Tibial nerve (tissue), 4 donors: ENCODE measurements at regions not wholly inside any gene's neighbourhood (a gene's known extent, or its start where the extent isn't known, plus 50 kb on each side); places are given as distances from the start of the nearest gene placed in this dataset.

ENCODE experiments used
- DNase-seq, 2 donors: peaks; one replicate each; pipeline ENCODE4 v3.0.0-alpha.2; 2019; ENCODE audit warnings: low spot score in 2 of 2
- H3K27ac ChIP-seq, 4 donors: fragments of 200-600 bp; sonication (generic) in 3 of 4; one replicate each; pipeline ENCODE4 v1.5.1; 2017 to 2019; ENCODE audit warnings: mild to moderate bottlenecking in 1 of 4
- H3K27me3 ChIP-seq, 2 donors: fragments of 200-600 bp; sonication (generic) in 1 of 2; one replicate each; pipeline versions ENCODE4 v1.5.1 to v1.6.0; 2017 to 2019
- H3K36me3 ChIP-seq, 3 donors: fragments of 200-600 bp; sonication (generic); one replicate each; pipeline ENCODE4 v1.5.1; 2018 to 2019
- H3K4me1 ChIP-seq, 4 donors: fragments of 200-600 bp; sonication (generic) in 3 of 4; one replicate each; pipeline ENCODE4 v1.5.1; 2017 to 2019
- H3K4me3 ChIP-seq, 4 donors: fragments of 200-600 bp; sonication (generic) in 3 of 4; one replicate each; pipeline ENCODE4 v1.5.1; 2017 to 2019; ENCODE audit warnings: mild to moderate bottlenecking in 1 of 4, moderate library complexity in 1 of 4
- H3K9me3 ChIP-seq, 4 donors: fragments of 200-600 bp; sonication (generic) in 3 of 4; one replicate each; pipeline ENCODE4 v1.5.1; 2017 to 2019
- CTCF ChIP-seq, 5 experiments: fragments of 200-600 bp in 3 of 5; fragments of 450-650 bp in 2 of 5; sonication (generic) in 3 of 5; IDR thresholded peaks; one replicate each; pipeline ENCODE4 v1.5.1; 2016 to 2019; ENCODE audit warnings: antibody characterized with exemption in 5 of 5, mild to moderate bottlenecking in 3 of 5, moderate library complexity in 2 of 5
- EP300 ChIP-seq, 2 donors: sonication (generic); formaldehyde crosslinking; IDR thresholded peaks; one replicate each; pipeline ENCODE4 v1.6.1; 2017; ENCODE audit warnings: antibody characterized with exemption in 2 of 2, mild to moderate bottlenecking in 1 of 2
- POLR2A ChIP-seq, 2 donors: fragments of 450-650 bp; IDR thresholded peaks; one replicate each; pipeline ENCODE4 v1.6.1; 2017; ENCODE audit warnings: antibody characterized with exemption in 2 of 2, mild to moderate bottlenecking in 2 of 2, moderate library complexity in 2 of 2
- WGBS, 2 donors: methylation state at CpG; one replicate each; pipeline ENCODE4 v1.1.5; 2018; 5-methylcytosine and 5-hydroxymethylcytosine counted together

DNA sequence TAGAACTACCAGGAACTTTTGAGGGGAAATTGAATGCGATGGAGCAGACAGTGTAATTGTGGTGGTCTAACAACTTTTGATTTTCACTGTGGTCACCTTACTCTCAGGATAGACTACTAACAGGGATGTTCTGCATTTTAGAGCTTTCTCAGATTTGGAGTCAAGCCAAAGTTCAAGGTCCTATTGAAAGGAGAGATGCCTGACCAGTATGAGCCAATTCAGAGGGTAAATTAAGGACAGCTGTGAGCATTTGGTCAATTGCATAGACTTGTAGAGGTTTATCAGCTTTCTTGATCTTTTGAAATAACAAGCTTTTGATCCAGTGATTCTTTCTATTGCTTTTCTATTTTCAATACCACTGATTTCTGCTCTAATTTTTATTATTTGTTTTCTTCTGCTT, 1095.7 kb upstream of the CNTNAP5 start:
- Histone ChIP-seq H3K27ac (no peak overlapping the region), H3K27me3 (no peaks in the 10 kb centered on the region), H3K36me3 (no peaks in the 10 kb centered on the region), H3K9me3 (peaks cover 0 to 16% (median 0%) of the 10 kb centered on the region in 4 donors), H3K4me3 (no peak overlapping the region), H3K4me1 (no peaks in the 10 kb centered on the region)
- no peak for TF ChIP-seq POLR2A (IDR thresholded peaks at IDR 0.05)
- no peak for TF ChIP-seq CTCF (IDR thresholded peaks at IDR 0.05)
- no peak for TF ChIP-seq EP300 (IDR thresholded peaks at IDR 0.05)
- 92 to 93% methylated on average over 1 of the region's 1 CpG for WGBS, 2 donors
- no peak for DNase-seq

- 64 to 75% methylated on average over 2 of the region's 2 CpGs for WGBS, 2 donors
- Histone ChIP-seq H3K27ac (no peak overlapping the region), H3K36me3 (no peaks in the 10 kb centered on the region), H3K4me1 (no peaks in the 10 kb centered on the region), H3K27me3 (no peaks in the 10 kb centered on the region), H3K4me3 (no peak overlapping the region), H3K9me3 (no peaks in the 10 kb centered on the region)
- TF ChIP-seq EP300 (IDR thresholded peaks at IDR 0.05) (no peak), POLR2A (IDR thresholded peaks at IDR 0.05) (no peak), CTCF (IDR thresholded peaks at IDR 0.05) (no peak)
- no peak for DNase-seq
These were observed 1089.6 kb upstream of the CNTNAP5 start for GRCh38 chr2:122935506-122935905.

DNA sequence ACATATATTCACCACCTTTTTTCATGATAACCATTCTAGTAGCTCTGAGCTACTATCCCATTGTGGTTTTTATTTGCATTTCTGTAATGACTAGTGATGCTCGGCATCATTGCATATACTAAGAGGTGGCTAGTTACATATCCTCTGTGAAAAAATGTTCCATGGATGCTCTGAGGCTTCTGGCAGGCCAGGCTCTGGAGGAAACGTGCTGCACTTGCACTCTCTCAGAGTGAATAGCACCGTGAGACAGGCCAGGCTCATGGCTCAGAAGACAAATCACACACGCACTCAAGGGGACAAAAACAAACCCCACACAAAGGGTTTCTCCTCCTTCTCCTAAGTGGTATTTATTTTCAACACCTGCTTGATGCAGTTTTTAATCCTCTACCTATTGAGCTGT, 1085.3 kb upstream of the CNTNAP5 start:
- H3K4me3 ChIP-seq = no peak overlapping the region
- no peaks in the 10 kb centered on the region for H3K9me3 ChIP-seq
- DNase-seq = no peak
- no peak overlapping the region for H3K27ac ChIP-seq
- TF ChIP-seq POLR2A (IDR thresholded peaks at IDR 0.05) (no peak), CTCF (IDR thresholded peaks at IDR 0.05) (no peak), EP300 (IDR thresholded peaks at IDR 0.05) (no peak)
- H3K27me3 ChIP-seq = no peaks in the 10 kb centered on the region
- no peaks in the 10 kb centered on the region for H3K4me1 ChIP-seq
- H3K36me3 ChIP-seq = no peaks in the 10 kb centered on the region
- 77 to 83% methylated on average over 4 of the region's 4 CpGs for WGBS, 2 donors

DNA sequence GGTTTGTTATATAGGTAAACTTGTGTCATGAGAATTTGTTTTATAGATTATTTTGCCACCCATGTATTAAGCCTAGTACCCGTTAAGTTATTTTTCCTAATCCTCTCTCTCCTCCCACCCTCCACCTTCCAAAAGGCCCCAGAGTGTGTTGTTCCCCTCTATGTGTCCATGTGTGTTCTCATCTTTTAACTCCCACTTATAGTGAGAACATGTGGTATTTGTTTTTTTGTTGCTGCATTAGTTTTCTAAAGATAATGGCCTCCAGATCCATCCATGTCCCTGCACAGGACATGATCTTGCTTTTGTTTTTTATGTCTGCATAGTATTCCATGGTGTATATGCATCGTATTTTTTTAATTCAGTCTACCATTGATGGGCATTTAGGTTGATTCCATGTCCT, 1075.6 kb upstream of the CNTNAP5 start:
- no peaks in the 10 kb centered on the region for H3K9me3 ChIP-seq
- no peaks in the 10 kb centered on the region for H3K27me3 ChIP-seq
- WGBS, 2 donors = 43% methylated on average over 2 of the region's 2 CpGs
- TF ChIP-seq POLR2A (IDR thresholded peaks at IDR 0.05) = no peak
- no peak for TF ChIP-seq CTCF (IDR thresholded peaks at IDR 0.05)
- no peak for TF ChIP-seq EP300 (IDR thresholded peaks at IDR 0.05)
- H3K27ac ChIP-seq = no peak overlapping the region
- H3K36me3 ChIP-seq = no peaks in the 10 kb centered on the region
- no peak overlapping the region for H3K4me3 ChIP-seq
- DNase-seq = no peak
- H3K4me1 ChIP-seq = no peaks in the 10 kb centered on the region

DNA sequence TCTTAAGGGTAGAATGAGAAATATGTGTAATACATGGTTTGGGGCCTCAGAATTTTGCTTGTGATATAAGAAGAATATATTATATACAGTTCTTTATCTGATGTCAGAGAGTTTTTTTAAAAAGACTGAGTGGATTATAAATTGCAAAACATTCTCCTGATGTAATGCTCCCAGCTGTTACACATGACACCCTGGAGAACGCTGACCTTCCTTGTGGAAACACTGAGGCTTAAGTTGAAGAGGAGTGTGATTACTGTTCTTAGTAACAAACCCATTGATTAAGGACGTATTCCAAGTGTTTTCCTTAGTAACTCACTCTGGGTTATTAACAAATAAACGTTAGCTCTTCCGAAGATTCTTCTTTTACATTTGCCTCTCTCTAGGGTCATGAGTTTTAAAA, 1069.3 kb upstream of the CNTNAP5 start:
- Histone ChIP-seq H3K9me3 (no peaks in the 10 kb centered on the region), H3K4me3 (no peak overlapping the region), H3K4me1 (no peaks in the 10 kb centered on the region), H3K27me3 (no peaks in the 10 kb centered on the region), H3K36me3 (no peaks in the 10 kb centered on the region), H3K27ac (no peak overlapping the region)
- WGBS, 2 donors = 52 to 61% methylated on average over 4 of the region's 4 CpGs
- DNase-seq = no peak
- TF ChIP-seq POLR2A (IDR thresholded peaks at IDR 0.05) (no peak), CTCF (IDR thresholded peaks at IDR 0.05) (no peak), EP300 (IDR thresholded peaks at IDR 0.05) (no peak)
